ENCODE measurements at regions not wholly inside any gene's neighbourhood (a gene's known extent, or its start where the extent isn't known, plus 50 kb on each side); places are given as distances from the start of the nearest gene placed in this dataset.
"Not testable (repeated sequence)": the region's sequence is repeated elsewhere in the genome, so short reads cannot be mapped to it uniquely, and the experiment has no call there.

DNA sequence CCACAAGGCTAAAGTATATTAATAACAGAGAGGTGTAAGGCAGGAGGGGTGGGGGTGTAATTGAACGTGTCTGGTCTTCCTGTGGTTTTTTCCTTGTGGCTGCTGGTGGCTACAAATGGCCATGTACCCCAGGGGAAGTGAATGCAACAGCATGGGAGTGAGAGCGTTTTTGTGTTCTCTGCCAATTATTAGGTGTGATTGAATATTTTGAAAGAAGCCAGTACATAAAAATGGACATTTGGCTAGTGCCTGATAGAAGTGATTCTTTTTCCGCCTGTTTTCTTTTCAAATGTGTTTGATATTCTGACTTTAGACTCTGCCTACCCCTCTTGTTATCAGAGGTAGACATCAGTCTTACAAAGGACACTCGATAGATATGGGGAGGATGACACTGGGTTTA, 141.3 kb downstream of the PRL start:
- DNase-seq, result no peak
- in situ Hi-C loops (cut with MboI; ENCODE audit: low pct_unique_long_range_greater_than_20kb, low sequenced_read_pairs), result no loop called here

DNA sequence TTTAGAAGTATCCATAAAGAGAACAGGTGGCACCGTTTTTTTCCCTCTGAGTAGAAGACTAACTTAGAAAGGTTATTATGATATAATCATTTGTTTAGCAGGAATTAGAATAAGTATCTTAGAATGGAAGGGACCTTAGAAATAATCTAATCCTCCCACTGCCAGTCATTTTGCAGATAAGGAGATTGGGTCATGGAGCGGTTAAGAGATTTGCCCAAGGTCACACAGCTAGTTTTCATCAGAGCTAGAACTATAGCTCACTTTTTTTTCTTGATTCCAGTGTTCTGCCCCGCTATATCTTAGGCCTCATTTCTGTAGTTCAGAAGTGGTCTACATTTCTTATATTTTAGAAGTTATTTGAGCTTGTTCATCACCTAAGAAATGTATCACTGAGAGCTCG, 139.6 kb downstream of the PRL start:
- no peak for DNase-seq
- in situ Hi-C loops (cut with MboI; ENCODE audit: low pct_unique_long_range_greater_than_20kb, low sequenced_read_pairs), result no loop called here

DNA sequence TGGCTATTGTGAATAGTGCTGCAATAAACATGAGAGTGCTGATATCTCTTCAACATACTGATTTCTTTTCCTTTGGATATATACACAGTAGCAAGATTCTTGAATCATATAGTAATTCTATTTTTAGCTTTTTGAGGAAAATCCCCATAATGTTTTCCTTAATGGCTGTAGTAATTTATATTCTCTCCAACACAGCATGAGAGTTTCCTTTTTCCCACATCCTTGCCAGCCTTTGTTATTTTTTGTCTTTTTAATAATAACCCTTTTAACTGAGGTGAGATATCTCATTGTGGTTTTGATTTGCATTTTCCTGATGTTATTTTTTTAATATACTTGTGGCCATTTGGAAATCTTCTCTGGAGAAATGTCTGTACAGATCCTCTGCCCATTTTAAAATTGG, 132.6 kb downstream of the PRL start:
- no peak for DNase-seq
- in situ Hi-C loops (cut with MboI; ENCODE audit: low pct_unique_long_range_greater_than_20kb, low sequenced_read_pairs), result no loop called here

DNA sequence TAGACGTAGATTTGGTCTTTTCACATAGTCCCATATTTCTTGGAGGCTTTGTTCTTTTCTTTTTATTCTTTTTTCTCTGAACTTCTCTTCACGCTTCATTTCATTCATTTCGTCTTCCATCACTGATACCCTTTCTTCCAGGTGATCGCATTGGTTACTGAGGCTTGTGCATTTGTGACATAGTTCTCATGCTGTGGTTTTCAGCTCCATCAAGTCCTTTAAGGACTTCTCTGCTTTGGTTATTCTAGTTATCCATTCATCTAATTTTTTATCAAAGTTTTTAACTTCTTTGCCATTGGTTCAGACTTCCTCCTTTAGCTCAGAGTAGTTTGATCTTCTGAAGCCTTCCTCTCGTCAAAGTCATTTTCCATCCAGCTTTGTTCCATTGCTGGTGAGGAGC, 125.8 kb downstream of the PRL start:
- DNase-seq; in situ Hi-C loops (cut with MboI; ENCODE audit: low pct_unique_long_range_greater_than_20kb, low sequenced_read_pairs): not testable (repeated sequence)

GRCh38 chr6:22171885-22172284, 125.0 kb downstream of the PRL start:
- in situ Hi-C loops (cut with MboI; ENCODE audit: low pct_unique_long_range_greater_than_20kb, low sequenced_read_pairs); DNase-seq: not testable (repeated sequence)

DNA sequence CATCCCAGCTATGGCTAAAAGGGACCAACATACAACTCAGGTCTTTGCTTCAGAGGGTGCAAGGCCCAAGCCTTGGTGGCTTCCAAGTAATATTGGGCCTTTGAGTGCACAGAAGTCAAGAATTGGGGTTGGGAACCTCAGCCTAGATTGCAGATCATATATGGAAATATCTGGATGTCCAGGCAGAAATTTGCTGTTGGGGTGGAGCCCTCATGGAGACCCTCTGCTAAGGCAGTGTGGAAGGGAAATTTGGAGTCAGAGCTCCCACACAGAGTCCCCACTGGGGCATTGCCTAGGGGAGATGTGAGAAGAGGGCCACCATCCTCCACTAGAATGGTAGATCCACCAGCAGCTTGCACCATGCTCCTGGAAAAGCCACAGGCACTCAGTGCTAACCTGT, 123.5 kb downstream of the PRL start:
- in situ Hi-C loops (cut with MboI; ENCODE audit: low pct_unique_long_range_greater_than_20kb, low sequenced_read_pairs), result no loop called here
- DNase-seq, result no peak

DNA sequence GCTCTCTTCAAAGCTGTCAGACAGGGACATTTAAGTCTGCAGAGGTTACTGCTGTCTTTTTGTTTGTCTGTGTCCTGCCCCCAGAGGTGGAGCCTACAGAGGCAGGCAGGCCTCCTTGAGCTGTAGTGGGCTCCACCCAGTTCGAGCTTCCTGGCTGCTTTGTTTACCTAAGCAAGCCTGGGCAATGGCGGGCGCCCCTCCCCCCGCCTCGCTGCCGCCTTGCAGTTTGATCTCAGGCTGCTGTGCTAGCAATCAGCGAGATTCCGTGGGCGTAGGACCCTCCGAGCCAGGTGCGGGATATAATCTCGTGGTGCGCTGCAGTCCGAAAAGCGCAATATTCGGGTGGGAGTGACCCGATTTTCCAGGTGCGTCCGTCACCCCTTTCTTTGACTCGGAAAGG, 116.6 kb downstream of the PRL start:
- DNase-seq; in situ Hi-C loops (cut with MboI; ENCODE audit: low pct_unique_long_range_greater_than_20kb, low sequenced_read_pairs): not testable (repeated sequence)

DNA sequence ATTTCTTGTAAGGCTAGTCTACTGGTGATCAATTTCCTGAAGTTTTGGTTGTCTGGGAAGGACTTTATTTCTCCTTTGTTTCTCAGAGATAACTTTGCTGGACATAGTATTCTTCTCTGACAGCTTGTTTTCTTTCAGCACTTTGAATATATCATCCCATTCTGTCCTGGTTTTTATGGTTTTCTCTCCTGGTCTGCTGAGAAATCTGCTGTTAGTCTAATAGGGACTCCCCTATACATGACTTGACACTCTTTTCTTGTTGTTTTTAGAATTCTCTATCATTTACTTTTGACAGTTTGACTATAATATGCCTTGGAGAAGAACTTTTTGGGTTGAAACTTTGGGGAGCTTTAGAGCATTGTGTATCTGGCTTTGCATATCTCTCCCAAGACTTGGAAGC, 112.5 kb downstream of the PRL start:
- in situ Hi-C loops (cut with MboI; ENCODE audit: low pct_unique_long_range_greater_than_20kb, low sequenced_read_pairs), result no loop called here
- no peak for DNase-seq

DNA sequence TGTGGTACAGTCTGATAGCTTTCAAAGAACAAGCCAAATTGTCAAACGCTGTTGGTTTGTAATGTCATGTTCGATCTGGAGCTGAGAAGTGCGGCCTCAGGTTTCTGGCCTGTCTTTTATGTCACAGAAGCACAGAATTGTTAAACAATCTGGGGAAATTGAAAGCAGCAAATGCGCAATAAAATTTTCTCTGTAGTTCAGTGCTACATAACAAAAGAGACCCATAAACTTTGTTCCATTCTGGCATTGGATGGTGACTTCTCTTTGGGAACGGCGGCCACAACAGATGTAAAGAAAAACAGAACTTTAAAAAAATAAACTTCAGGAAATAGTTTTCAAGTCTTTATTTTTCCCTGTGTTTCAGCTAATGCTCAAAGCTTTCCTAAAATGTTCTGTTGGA, 106.9 kb downstream of the PRL start:
- in situ Hi-C loops (cut with MboI; ENCODE audit: low pct_unique_long_range_greater_than_20kb, low sequenced_read_pairs), result no loop called here

GRCh38 chr6:22194188-22194921, 102.5 kb downstream of the PRL start:
- DNase-seq, result peak; percentile 49
- in situ Hi-C loops (cut with MboI; ENCODE audit: low pct_unique_long_range_greater_than_20kb, low sequenced_read_pairs), result no loop called here

More for the DNA sequence above, 106.9 kb downstream of the PRL start:
- no peak for DNase-seq

- in situ Hi-C loops (cut with MboI; ENCODE audit: low pct_unique_long_range_greater_than_20kb, low sequenced_read_pairs), result no loop called here
- DNase-seq, result no peak
Measured at GRCh38 chr6:22199771-22200170, 97.1 kb downstream of the PRL start.

DNA sequence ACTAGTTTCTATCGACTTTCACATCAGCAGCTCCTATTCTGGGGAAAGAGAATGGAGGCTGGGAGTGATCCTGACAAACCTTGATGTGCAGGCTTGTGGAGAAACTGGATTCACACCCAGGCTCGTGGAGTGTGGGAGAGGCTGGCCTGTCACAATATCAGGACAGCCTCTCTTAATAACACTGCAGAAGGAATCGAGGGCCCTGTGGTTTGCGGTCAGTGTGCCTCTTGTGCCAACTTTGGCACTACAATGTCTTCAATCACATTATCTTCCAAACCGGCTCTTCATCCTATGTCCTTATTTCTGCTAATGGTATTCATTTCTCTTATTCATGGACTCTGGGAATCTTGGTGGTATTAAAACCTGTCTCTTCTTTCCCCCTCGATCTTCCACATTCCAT, 92.7 kb downstream of the PRL start:
- in situ Hi-C loops (cut with MboI; ENCODE audit: low pct_unique_long_range_greater_than_20kb, low sequenced_read_pairs), result no loop called here
- DNase-seq, result no peak

DNA sequence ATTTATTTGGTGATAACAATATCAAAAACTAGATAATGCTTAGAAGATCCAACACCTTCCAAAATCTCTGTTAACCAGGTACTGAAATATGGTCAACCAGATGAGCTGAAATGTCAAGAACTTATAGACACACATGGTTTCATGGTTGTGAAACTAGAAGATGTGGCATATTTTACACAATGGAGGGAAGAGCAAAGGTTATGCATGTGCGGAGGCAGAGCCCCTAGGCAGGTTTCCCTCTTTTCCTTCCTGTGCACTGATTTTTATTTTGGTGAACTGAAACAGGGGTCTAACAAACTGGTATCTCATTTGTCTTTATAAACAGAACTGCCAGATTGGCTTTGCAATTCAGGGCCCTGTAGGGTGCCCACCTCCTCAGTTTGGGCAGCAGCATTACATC, 91.6 kb downstream of the PRL start:
- no peak for DNase-seq
- in situ Hi-C loops (cut with MboI; ENCODE audit: low pct_unique_long_range_greater_than_20kb, low sequenced_read_pairs), result no loop called here

GRCh38 chr6:22206106-22206505, 90.7 kb downstream of the PRL start:
- in situ Hi-C loops (cut with MboI; ENCODE audit: low pct_unique_long_range_greater_than_20kb, low sequenced_read_pairs), result no loop called here
- no peak for DNase-seq

- no peak for DNase-seq
- in situ Hi-C loops (cut with MboI; ENCODE audit: low pct_unique_long_range_greater_than_20kb, low sequenced_read_pairs), result no loop called here
Measured at GRCh38 chr6:22208026-22208425, 88.8 kb downstream of the PRL start.

DNA sequence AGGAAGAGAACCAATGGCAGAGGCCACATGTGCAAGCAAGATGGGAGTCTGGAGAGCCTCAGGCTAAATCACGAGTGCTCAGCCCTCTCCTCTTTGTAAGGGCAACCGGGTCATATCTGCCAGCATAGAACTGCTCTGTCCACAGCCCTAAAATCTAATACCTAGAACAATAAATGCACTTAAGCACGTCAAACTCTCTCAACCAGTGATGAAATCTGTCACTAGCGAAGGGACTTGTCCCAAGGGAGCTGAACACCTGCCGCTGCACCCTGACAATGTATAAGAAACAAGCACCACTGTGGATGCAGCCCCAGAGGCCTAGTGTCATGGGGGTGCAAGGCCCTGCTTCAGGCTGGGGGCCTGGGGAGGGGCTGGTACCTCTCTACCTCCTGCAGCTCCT, 82.5 kb downstream of the PRL start:
- DNase-seq, result no peak
- in situ Hi-C loops (cut with MboI; ENCODE audit: low pct_unique_long_range_greater_than_20kb, low sequenced_read_pairs), result no loop called here

DNA sequence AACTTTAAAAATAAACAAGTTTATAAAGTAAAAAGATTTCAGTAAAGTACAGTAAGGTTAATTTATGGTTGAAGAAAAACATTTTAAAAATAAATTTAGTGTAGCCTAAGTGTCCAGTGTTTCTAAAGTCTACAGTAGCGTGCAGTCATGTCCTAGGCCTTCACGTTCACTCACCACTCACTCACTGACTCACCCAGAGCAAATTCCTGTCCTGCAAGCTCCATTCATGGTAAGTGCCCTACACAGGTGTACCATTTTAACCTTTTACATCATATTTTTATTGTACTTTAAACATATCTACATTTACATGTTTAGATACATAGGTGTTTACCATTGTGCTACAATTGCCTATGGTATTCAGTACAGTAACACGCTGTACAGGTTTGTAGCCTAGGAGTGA, 81.4 kb downstream of the PRL start:
- DNase-seq; in situ Hi-C loops (cut with MboI; ENCODE audit: low pct_unique_long_range_greater_than_20kb, low sequenced_read_pairs): not testable (repeated sequence)

DNA sequence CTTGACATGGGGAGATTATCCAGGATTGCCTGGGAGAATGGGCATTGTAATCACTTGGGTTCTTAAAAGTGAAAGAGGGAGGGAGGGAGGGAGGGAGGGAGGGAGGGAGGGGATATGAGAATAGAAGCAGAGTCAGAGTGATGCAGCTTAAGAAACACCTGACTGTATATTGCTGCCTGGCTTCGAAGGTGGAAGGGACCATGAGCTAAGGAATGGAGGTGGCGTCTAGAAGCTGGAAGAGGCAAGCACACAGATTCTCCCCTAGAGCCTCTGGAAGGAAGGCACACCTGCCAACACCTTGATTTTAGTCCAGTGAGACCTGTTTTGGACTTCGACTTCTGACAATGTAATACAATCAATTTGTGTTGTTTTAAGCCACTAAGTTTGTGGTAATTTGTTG, 78.4 kb downstream of the PRL start:
- in situ Hi-C loops (cut with MboI; ENCODE audit: low pct_unique_long_range_greater_than_20kb, low sequenced_read_pairs), result no loop called here
- no peak for DNase-seq

DNA sequence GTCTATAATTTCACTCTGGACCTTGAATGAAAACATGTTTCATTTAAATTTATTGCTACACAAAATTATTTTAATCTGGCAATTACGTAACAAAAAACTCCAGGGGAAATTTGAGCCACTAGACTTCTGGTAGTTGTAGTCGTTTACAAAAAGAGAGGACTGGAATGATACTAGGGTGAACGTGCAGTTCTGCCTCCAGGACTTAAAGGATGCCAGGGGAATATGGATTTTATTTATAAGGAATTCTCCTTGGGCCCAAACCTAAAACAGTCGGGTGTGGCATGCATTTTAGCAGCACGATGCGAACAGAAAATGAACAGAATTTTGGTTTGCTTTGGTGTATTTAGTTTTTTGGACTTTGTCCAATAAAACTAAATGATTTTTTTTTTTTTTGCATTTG, 76.9 kb downstream of the PRL start:
- in situ Hi-C loops (cut with MboI; ENCODE audit: low pct_unique_long_range_greater_than_20kb, low sequenced_read_pairs), result no loop called here
- DNase-seq, result no peak

- in situ Hi-C loops (cut with MboI; ENCODE audit: low pct_unique_long_range_greater_than_20kb, low sequenced_read_pairs), result no loop called here
- no peak for DNase-seq
Measured at GRCh38 chr6:22221211-22221610, 75.6 kb downstream of the PRL start.

DNA sequence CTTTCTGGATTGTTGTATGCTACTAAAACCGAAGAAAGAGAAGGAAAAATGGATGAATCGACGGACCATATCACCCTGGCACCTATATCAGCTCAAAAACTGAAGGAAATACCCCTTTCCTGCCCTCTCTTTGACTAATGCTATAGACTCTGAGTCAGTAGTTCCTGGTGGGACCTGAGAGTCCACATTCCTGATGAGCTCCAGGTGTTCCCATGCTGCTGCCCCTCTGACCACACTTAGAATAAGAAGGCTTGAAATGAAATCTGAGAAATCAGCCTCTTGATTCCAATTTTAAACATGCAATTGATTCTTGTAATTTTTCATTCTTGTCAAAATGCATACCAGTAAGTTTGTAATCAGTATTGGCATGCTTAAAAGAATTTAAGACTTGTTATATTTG, 75.2 kb downstream of the PRL start:
- in situ Hi-C loops (cut with MboI; ENCODE audit: low pct_unique_long_range_greater_than_20kb, low sequenced_read_pairs), result no loop called here
- no peak for DNase-seq

All from KBM-7 (cell line).